GM21526 (cell line): ENCODE measurements at regions not wholly inside any gene's neighbourhood (a gene's known extent, or its start where the extent isn't known, plus 50 kb on each side); places are given as distances from the start of the nearest gene placed in this dataset.
"Not testable (repeated sequence)": the region's sequence is repeated elsewhere in the genome, so short reads cannot be mapped to it uniquely, and the experiment has no call there.

Experiments used
- ATAC-seq: cut with Tn5 transposase; IDR thresholded peaks from one replicate; pipeline ENCODE4 v1.9.1; 2021; ENCODE audit warnings: moderate library complexity; ENCODE audit not compliant: unreplicated experiment, low FRiP score

GRCh38 chr14:105581551-105582341 is 55.4 kb downstream of the TMEM121 start:
- no peak for ATAC-seq

GRCh38 chr14:105582639-105583038 is 56.3 kb downstream of the TMEM121 start:
- ATAC-seq = no peak

GRCh38 chr14:105583914-105584313 is 57.5 kb downstream of the TMEM121 start:
- not testable (repeated sequence) for ATAC-seq

GRCh38 chr14:105585290-105585689 is 58.9 kb downstream of the TMEM121 start:
- ATAC-seq = not testable (repeated sequence)

GRCh38 chr14:105585722-105586121 is 59.3 kb downstream of the TMEM121 start:
- ATAC-seq = not testable (repeated sequence)

GRCh38 chr14:105586144-105586872 is 59.9 kb downstream of the TMEM121 start:
- not testable (repeated sequence) for ATAC-seq

GRCh38 chr14:105587034-105587433 is 60.7 kb downstream of the TMEM121 start:
- not testable (repeated sequence) for ATAC-seq

- not testable (repeated sequence) for ATAC-seq
Observed at GRCh38 chr14:105587482-105588235, 61.3 kb downstream of the TMEM121 start.

GRCh38 chr14:105588236-105588860 is 62.0 kb downstream of the TMEM121 start:
- no peak for ATAC-seq

- ATAC-seq = no peak
Observed at GRCh38 chr14:105589161-105589925, 63.0 kb downstream of the TMEM121 start.

- ATAC-seq = not testable (repeated sequence)
Observed at GRCh38 chr14:105589926-105590185, 63.5 kb downstream of the TMEM121 start.

GRCh38 chr14:105591052-105591451 is 64.7 kb downstream of the TMEM121 start:
- ATAC-seq = no peak

GRCh38 chr14:105591792-105592341 is 65.5 kb downstream of the TMEM121 start:
- not testable (repeated sequence) for ATAC-seq

- not testable (repeated sequence) for ATAC-seq
Observed at GRCh38 chr14:105592646-105593045, 66.3 kb downstream of the TMEM121 start.

GRCh38 chr14:105595346-105595745 is 69.0 kb downstream of the TMEM121 start:
- not testable (repeated sequence) for ATAC-seq

- ATAC-seq = not testable (repeated sequence)
Observed at GRCh38 chr14:105596374-105596773, 70.0 kb downstream of the TMEM121 start.

GRCh38 chr14:105598040-105598763 is 71.8 kb downstream of the TMEM121 start:
- ATAC-seq = not testable (repeated sequence)

GRCh38 chr14:105598925-105599586 is 72.7 kb downstream of the TMEM121 start:
- ATAC-seq = not testable (repeated sequence)
